ENCODE measurements at regions not wholly inside any gene's neighbourhood (a gene's known extent, or its start where the extent isn't known, plus 50 kb on each side); places are given as distances from the start of the nearest gene placed in this dataset.

- no peak for DNase-seq (ENCODE audit: insufficient read length, low spot score)
- FAIRE-seq, result no peak
- no peak for TF ChIP-seq CTCF (IDR thresholded peaks at IDR 0.05; ENCODE audit: insufficient read depth, missing control alignments)
These were observed 124.2 kb downstream of the PLEKHG1 start for GRCh38 chr6:150723857-150724256.

- TF ChIP-seq CTCF (IDR thresholded peaks at IDR 0.05; ENCODE audit: insufficient read depth, missing control alignments), result no peak
- FAIRE-seq (no peak), DNase-seq (ENCODE audit: insufficient read length, low spot score) (no peak)
These were observed 126.1 kb downstream of the PLEKHG1 start for GRCh38 chr6:150725795-150726194.

- TF ChIP-seq CTCF (IDR thresholded peaks at IDR 0.05; ENCODE audit: insufficient read depth, missing control alignments), result no peak
- FAIRE-seq, result no peak
- no peak for DNase-seq (ENCODE audit: insufficient read length, low spot score)
These were observed 129.6 kb downstream of the PLEKHG1 start for GRCh38 chr6:150729188-150729748.

- DNase-seq (ENCODE audit: insufficient read length, low spot score) (no peak), FAIRE-seq (no peak)
- TF ChIP-seq CTCF (IDR thresholded peaks at IDR 0.05; ENCODE audit: insufficient read depth, missing control alignments), result no peak
These were observed 131.2 kb downstream of the PLEKHG1 start for GRCh38 chr6:150730801-150731457.

GRCh38 chr6:150732765-150733539, 132.6 kb upstream of the MTHFD1L start:
- no peak for TF ChIP-seq CTCF (IDR thresholded peaks at IDR 0.05; ENCODE audit: insufficient read depth, missing control alignments)
- FAIRE-seq (no peak), DNase-seq (ENCODE audit: insufficient read length, low spot score) (no peak)

- no peak for FAIRE-seq
- no peak for TF ChIP-seq CTCF (IDR thresholded peaks at IDR 0.05; ENCODE audit: insufficient read depth, missing control alignments)
These were observed 131.8 kb upstream of the MTHFD1L start for GRCh38 chr6:150733726-150734125.

GRCh38 chr6:150734235-150734634, 131.3 kb upstream of the MTHFD1L start:
- no peak for TF ChIP-seq CTCF (IDR thresholded peaks at IDR 0.05; ENCODE audit: insufficient read depth, missing control alignments)
- DNase-seq (ENCODE audit: insufficient read length, low spot score), result no peak
- no peak for FAIRE-seq

More at GRCh38 chr6:150733726-150734125, 131.8 kb upstream of the MTHFD1L start:
- DNase-seq (ENCODE audit: insufficient read length, low spot score), result no peak

Measured in D721Med (cell line).